ENCODE measurements at regions not wholly inside any gene's neighbourhood (a gene's known extent, or its start where the extent isn't known, plus 50 kb on each side); places are given as distances from the start of the nearest gene placed in this dataset.

DNA sequence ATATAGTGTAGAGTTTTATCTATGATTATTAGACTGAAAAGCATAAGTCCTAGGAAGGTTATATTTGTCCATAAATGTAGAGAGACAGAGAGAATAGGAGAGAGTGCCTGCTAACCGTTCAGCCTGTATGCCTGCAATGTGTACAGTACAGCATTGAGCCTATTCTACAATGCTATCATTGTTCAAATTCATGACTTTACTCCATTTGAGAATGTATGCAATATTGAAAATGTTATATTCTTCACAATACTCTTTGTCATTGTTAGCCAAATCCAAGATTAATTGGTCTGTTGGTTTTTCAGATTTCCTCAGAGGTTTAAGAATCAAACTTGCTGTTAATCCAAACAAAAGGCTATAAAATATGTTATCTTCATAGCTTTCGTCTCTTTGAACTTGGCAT lies 585.2 kb upstream of the B3GALT2 start:
- no peaks in the 10 kb centered on the region for H4K20me1 ChIP-seq (ENCODE audit: control insufficient read depth, insufficient read depth)
- ChIA-PET RAD21 (ENCODE audit: unreplicated experiment) (no interaction called here), POLR2A (no interaction called here), SMC1A (ENCODE audit: uncharacterized antibody, unreplicated experiment) (no interaction called here), CTCF (no interaction called here)
- H3K9ac ChIP-seq (ENCODE audit: control insufficient read depth, insufficient read depth, low read length) = no peak overlapping the region
- DNase-seq (ENCODE audit: low read depth, low spot score) (no peak), FAIRE-seq (no peak), ATAC-seq (no peak)
- intact Hi-C loops (cut with micrococcal nuclease; ENCODE audit: unreplicated experiment) (no loop called here), in situ Hi-C loops (cut with MboI) (no loop called here)
- no peak overlapping the region for H3K4me3 ChIP-seq
- no peaks in the 10 kb centered on the region for H3K9me3 ChIP-seq (replicated peaks; ENCODE audit: control insufficient read depth, insufficient read depth, low read length)
- no peak overlapping the region for H3K4me2 ChIP-seq (ENCODE audit: control insufficient read depth, insufficient read depth)
- TF ChIP-seq, protein P1, sequence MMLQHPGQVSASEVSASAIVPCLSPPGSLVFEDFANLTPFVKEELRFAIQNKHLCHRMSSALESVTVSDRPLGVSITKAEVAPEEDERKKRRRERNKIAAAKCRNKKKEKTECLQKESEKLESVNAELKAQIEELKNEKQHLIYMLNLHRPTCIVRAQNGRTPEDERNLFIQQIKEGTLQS (IDR thresholded peaks at IDR 0.05; ENCODE audit: borderline replicate concordance, extremely low read depth, low read depth, low read length) = no peak
- no peaks in the 10 kb centered on the region for H3K27me3 ChIP-seq (replicated peaks in 1 of 2; ENCODE audit: control insufficient read depth in 2 of 2, insufficient read depth in 2 of 2, low read length in 1 of 2)
- H3K36me3 ChIP-seq (ENCODE audit: control insufficient read depth in 2 of 2, insufficient read depth in 2 of 2, low read length in 1 of 2) = no peaks in the 10 kb centered on the region
- no peak overlapping the region for H2AFZ ChIP-seq (ENCODE audit: control insufficient read depth, low read depth, low read length)
- no peaks in the 10 kb centered on the region for H3K79me2 ChIP-seq (ENCODE audit: control insufficient read depth, insufficient read depth, low read length)
- no peaks in the 10 kb centered on the region for H3K4me1 ChIP-seq (ENCODE audit: control insufficient read depth, insufficient read depth, low read length)
- H3K27ac ChIP-seq (ENCODE audit: control insufficient read depth, insufficient read depth) = no peak overlapping the region
- 0% methylated on average over 2 of the region's 2 CpGs for WGBS (ENCODE audit: insufficient coverage, insufficient replicate concordance, low lambda C conversion rate, missing lambda C conversion rate)
- no TSS peak for BruUV-seq (replicated peaks)

DNA sequence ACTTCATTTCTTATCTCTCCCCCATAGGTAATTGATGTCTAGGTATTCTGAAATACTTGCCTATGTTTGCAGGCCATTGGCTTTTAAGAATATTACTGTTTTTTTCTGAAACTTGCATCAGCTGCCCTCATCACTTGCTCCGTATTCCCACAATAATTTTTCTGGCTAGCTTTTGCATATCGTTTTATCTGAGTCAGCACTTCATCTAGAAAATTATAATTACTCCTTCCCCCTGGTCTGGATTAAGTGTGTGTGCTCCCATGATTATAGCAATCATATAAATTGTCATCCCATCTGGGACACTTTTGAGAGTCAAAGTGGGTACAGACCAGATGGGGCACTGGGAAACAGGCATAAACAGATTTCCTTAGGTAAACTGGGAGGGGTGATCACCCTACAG lies 583.2 kb upstream of the B3GALT2 start:
- Histone ChIP-seq H2AFZ (ENCODE audit: control insufficient read depth, low read depth, low read length) (no peak overlapping the region), H3K9ac (ENCODE audit: control insufficient read depth, insufficient read depth, low read length) (no peak overlapping the region), H3K27me3 (replicated peaks in 1 of 2; ENCODE audit: control insufficient read depth in 2 of 2, insufficient read depth in 2 of 2, low read length in 1 of 2) (no peaks in the 10 kb centered on the region), H3K9me3 (replicated peaks; ENCODE audit: control insufficient read depth, insufficient read depth, low read length) (no peaks in the 10 kb centered on the region), H3K4me2 (ENCODE audit: control insufficient read depth, insufficient read depth) (no peak overlapping the region), H3K27ac (ENCODE audit: control insufficient read depth, insufficient read depth) (no peak overlapping the region), H3K79me2 (ENCODE audit: control insufficient read depth, insufficient read depth, low read length) (no peaks in the 10 kb centered on the region), H4K20me1 (ENCODE audit: control insufficient read depth, insufficient read depth) (no peaks in the 10 kb centered on the region), H3K4me3 (no peak overlapping the region), H3K4me1 (ENCODE audit: control insufficient read depth, insufficient read depth, low read length) (no peaks in the 10 kb centered on the region), H3K36me3 (ENCODE audit: control insufficient read depth in 2 of 2, insufficient read depth in 2 of 2, low read length in 1 of 2) (no peaks in the 10 kb centered on the region)
- POLR2A ChIA-PET = no interaction called here
- RAD21 ChIA-PET (ENCODE audit: unreplicated experiment) = no interaction called here
- FAIRE-seq (no peak), ATAC-seq (no peak), DNase-seq (ENCODE audit: low read depth, low spot score) (no peak)
- no TSS peak for BruUV-seq (replicated peaks)
- CTCF ChIA-PET = no interaction called here
- intact Hi-C loops (cut with micrococcal nuclease; ENCODE audit: unreplicated experiment) = no loop called here
- SMC1A ChIA-PET (ENCODE audit: uncharacterized antibody, unreplicated experiment) = no interaction called here
- in situ Hi-C loops (cut with MboI) = no loop called here
- 8% methylated on average over 2 of the region's 2 CpGs for WGBS (ENCODE audit: insufficient coverage, insufficient replicate concordance, low lambda C conversion rate, missing lambda C conversion rate)
- TF ChIP-seq EED (IDR thresholded peaks at IDR 0.05; ENCODE audit: low read depth) = no peak
- TF ChIP-seq ZNF384 (IDR thresholded peaks at IDR 0.05; ENCODE audit: borderline replicate concordance, low read depth, low read length) = no peak
- TF ChIP-seq, protein P1 (IDR thresholded peaks at IDR 0.05; ENCODE audit: borderline replicate concordance, extremely low read depth, low read depth, low read length) = no peak
- TF ChIP-seq, protein P2, sequence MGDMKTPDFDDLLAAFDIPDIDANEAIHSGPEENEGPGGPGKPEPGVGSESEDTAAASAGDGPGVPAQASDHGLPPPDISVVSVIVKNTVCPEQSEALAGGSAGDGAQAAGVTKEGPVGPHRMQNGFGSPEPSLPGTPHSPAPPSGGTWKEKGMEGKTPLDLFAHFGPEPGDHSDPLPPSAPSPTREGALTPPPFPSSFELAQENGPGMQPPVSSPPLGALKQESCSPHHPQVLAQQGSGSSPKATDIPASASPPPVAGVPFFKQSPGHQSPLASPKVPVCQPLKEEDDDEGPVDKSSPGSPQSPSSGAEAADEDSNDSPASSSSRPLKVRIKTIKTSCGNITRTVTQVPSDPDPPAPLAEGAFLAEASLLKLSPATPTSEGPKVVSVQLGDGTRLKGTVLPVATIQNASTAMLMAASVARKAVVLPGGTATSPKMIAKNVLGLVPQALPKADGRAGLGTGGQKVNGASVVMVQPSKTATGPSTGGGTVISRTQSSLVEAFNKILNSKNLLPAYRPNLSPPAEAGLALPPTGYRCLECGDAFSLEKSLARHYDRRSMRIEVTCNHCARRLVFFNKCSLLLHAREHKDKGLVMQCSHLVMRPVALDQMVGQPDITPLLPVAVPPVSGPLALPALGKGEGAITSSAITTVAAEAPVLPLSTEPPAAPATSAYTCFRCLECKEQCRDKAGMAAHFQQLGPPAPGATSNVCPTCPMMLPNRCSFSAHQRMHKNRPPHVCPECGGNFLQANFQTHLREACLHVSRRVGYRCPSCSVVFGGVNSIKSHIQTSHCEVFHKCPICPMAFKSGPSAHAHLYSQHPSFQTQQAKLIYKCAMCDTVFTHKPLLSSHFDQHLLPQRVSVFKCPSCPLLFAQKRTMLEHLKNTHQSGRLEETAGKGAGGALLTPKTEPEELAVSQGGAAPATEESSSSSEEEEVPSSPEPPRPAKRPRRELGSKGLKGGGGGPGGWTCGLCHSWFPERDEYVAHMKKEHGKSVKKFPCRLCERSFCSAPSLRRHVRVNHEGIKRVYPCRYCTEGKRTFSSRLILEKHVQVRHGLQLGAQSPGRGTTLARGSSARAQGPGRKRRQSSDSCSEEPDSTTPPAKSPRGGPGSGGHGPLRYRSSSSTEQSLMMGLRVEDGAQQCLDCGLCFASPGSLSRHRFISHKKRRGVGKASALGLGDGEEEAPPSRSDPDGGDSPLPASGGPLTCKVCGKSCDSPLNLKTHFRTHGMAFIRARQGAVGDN (IDR thresholded peaks at IDR 0.05) = no peak
- TF ChIP-seq, protein P3, sequence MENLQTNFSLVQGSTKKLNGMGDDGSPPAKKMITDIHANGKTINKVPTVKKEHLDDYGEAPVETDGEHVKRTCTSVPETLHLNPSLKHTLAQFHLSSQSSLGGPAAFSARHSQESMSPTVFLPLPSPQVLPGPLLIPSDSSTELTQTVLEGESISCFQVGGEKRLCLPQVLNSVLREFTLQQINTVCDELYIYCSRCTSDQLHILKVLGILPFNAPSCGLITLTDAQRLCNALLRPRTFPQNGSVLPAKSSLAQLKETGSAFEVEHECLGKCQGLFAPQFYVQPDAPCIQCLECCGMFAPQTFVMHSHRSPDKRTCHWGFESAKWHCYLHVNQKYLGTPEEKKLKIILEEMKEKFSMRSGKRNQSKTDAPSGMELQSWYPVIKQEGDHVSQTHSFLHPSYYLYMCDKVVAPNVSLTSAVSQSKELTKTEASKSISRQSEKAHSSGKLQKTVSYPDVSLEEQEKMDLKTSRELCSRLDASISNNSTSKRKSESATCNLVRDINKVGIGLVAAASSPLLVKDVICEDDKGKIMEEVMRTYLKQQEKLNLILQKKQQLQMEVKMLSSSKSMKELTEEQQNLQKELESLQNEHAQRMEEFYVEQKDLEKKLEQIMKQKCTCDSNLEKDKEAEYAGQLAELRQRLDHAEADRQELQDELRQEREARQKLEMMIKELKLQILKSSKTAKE (IDR thresholded peaks at IDR 0.05; ENCODE audit: low read depth, poor library complexity, severe bottlenecking) = no peak
- TF ChIP-seq TAF1 (IDR thresholded peaks at IDR 0.05; ENCODE audit: borderline replicate concordance, low read depth, low read length) = no peak
- no peak for TF ChIP-seq ETV6 (conservative IDR thresholded peaks at IDR 0.05 in 1 of 2, IDR thresholded peaks at IDR 0.05 in 1 of 2; ENCODE audit: borderline replicate concordance in 1 of 2, low read depth in 1 of 2)
- TF ChIP-seq MTA3 (IDR thresholded peaks at IDR 0.05; ENCODE audit: borderline replicate concordance, low read length) = no peak
- no peak for TF ChIP-seq NFXL1 (IDR thresholded peaks at IDR 0.05; ENCODE audit: borderline replicate concordance)
- no peak for TF ChIP-seq RUNX3 (IDR thresholded peaks at IDR 0.05; ENCODE audit: low read length)
